B cell (primary cell): ENCODE measurements at regions not wholly inside any gene's neighbourhood (a gene's known extent, or its start where the extent isn't known, plus 50 kb on each side); places are given as distances from the start of the nearest gene placed in this dataset.
"Not testable (repeated sequence)": the region's sequence is repeated elsewhere in the genome, so short reads cannot be mapped to it uniquely, and the experiment has no call there.

Experiments used
- ATAC-seq: fragments of 200-7000 bp; cut with Tn5 transposase; one replicate; pipeline ENCODE4 v1.10.0; 2021; ENCODE audit warnings: low read depth, mild to moderate bottlenecking, moderate number of reproducible peaks, moderate library complexity
- CTCF ChIA-PET: fragments of 350-600 bp; sonication (Branson Sonifier 250); formaldehyde crosslinking; loops from one replicate; lab custom pipeline; 2021; ENCODE audit warnings: antibody characterized with exemption, inconsistent platforms; lab: Charles Lee
- POLR2A ChIA-PET: fragments of 350-600 bp; sonication (Branson Sonifier 250); formaldehyde crosslinking; loops from one replicate; lab custom pipeline; 2021; ENCODE audit warnings: antibody characterized with exemption; lab: Charles Lee
- DNase-seq: peaks from one replicate; pipeline ENCODE4 v3.0.0; 2013
- H2AFZ ChIP-seq: 2 replicates; pipeline ENCODE4 v1.6.1; 2012; ENCODE audit warnings: mild to moderate bottlenecking, low read depth, low read length; ENCODE audit not compliant: insufficient read depth, poor library complexity, severe bottlenecking
- H3K27ac ChIP-seq, 2 donors: 1 replicate in 1 of 2; 2 replicates in 1 of 2; pipeline ENCODE4 v1.5.1; 2012 to 2013; ENCODE audit warnings: low read length in 2 of 2, mild to moderate bottlenecking in 2 of 2, moderate library complexity in 1 of 2
- H3K27me3 ChIP-seq, 4 experiments: fragments of 200-600 bp in 1 of 4; sonication (generic) in 1 of 4; replicated peaks in 1 of 4; 1 replicate in 2 of 4; 2 replicates in 2 of 4; pipeline versions ENCODE4 v1.6.1 to v1.7.0; 2013 to 2016; ENCODE audit warnings: low read length in 3 of 4, mild to moderate bottlenecking in 2 of 4, mixed read lengths in 1 of 4, moderate library complexity in 1 of 4; ENCODE audit not compliant: insufficient read depth in 4 of 4, control insufficient read depth in 3 of 4; ENCODE audit errors: control extremely low read depth in 1 of 4
- H3K36me3 ChIP-seq, 2 experiments: replicated peaks in 1 of 2; 1 replicate in 1 of 2; 2 replicates in 1 of 2; pipeline versions ENCODE4 v1.6.1 to v1.7.1; 2013; ENCODE audit warnings: low read length in 1 of 2; ENCODE audit not compliant: insufficient read depth in 2 of 2, control insufficient read depth in 1 of 2; ENCODE audit errors: control extremely low read depth in 1 of 2, extremely low read depth in 1 of 2
- H3K4me1 ChIP-seq, 2 donors: fragments of 200-600 bp in 1 of 2; sonication (generic) in 1 of 2; 1 replicate in 1 of 2; 2 replicates in 1 of 2; pipeline versions ENCODE4 v1.5.1 to v1.6.1; 2013 to 2017; ENCODE audit warnings: low read length in 2 of 2; ENCODE audit not compliant: control insufficient read depth in 2 of 2, insufficient read depth in 2 of 2
- H3K4me2 ChIP-seq: replicated peaks from 2 replicates; pipeline ENCODE3; 2012; ENCODE audit warnings: mild to moderate bottlenecking, low read depth, low read length; ENCODE audit not compliant: poor library complexity, severe bottlenecking
- H3K4me3 ChIP-seq, 5 experiments: fragments of 200-600 bp in 1 of 5; sonication (generic) in 1 of 5; 1 replicate in 3 of 5; 2 replicates in 2 of 5; pipeline versions ENCODE4 v1.5.1 to v1.7.0; 2011 to 2016; ENCODE audit warnings: low read length in 4 of 5, mild to moderate bottlenecking in 4 of 5, low read depth in 2 of 5, control low read depth in 1 of 5, moderate library complexity in 1 of 5; ENCODE audit not compliant: insufficient read depth in 1 of 5; ENCODE audit errors: control extremely low read depth in 1 of 5, extremely low read depth in 1 of 5
- H3K79me2 ChIP-seq: fragments of 200-600 bp; sonication (generic); one replicate; pipeline ENCODE4 v1.6.0; 2016; ENCODE audit warnings: low read length; ENCODE audit not compliant: control insufficient read depth, insufficient read depth
- H3K9ac ChIP-seq: fragments of 200-600 bp; sonication (generic); 2 replicates; pipeline ENCODE4 v1.6.1; 2017; ENCODE audit warnings: mild to moderate bottlenecking, low read length, moderate library complexity
- H3K9me3 ChIP-seq, 3 donors: one replicate each; pipeline versions ENCODE4 v1.6.1 to v1.7.1; 2013; ENCODE audit warnings: low read length in 2 of 3; ENCODE audit not compliant: control insufficient read depth in 2 of 3, insufficient read depth in 1 of 3; ENCODE audit errors: control extremely low read depth in 1 of 3
- H4K20me1 ChIP-seq: 2 replicates; pipeline ENCODE4 v1.6.0; 2012; ENCODE audit warnings: mild to moderate bottlenecking, low read length; ENCODE audit not compliant: insufficient read depth, control insufficient read depth, poor library complexity, severe bottlenecking
- H3K27ac Mint-ChIP-seq: one replicate; pipeline ENCODE4 v1.8.0; 2021; ENCODE audit warnings: mixed read lengths
- H3K27me3 Mint-ChIP-seq: one replicate; pipeline ENCODE4 v1.8.0; 2021; ENCODE audit warnings: mixed read lengths
- H3K4me1 Mint-ChIP-seq: one replicate; pipeline ENCODE4 v1.8.0; 2021; ENCODE audit warnings: mixed read lengths
- H3K4me3 Mint-ChIP-seq: one replicate; pipeline ENCODE4 v1.8.0; 2021; ENCODE audit warnings: mixed read lengths
- H3K9me3 Mint-ChIP-seq: one replicate; pipeline ENCODE4 v1.8.0; 2022; ENCODE audit warnings: mixed read lengths; ENCODE audit not compliant: insufficient read depth
- WGBS: methylation state at CpG from one replicate; pipeline ENCODE4 v1.1.5; 2013; ENCODE audit warnings: missing lambda C conversion rate; ENCODE audit not compliant: insufficient coverage; 5-methylcytosine and 5-hydroxymethylcytosine counted together
- intact Hi-C: fragments of 100-400 bp; cut with micrococcal nuclease; formaldehyde crosslinking; loops from one replicate; pipeline ENCODE4 v1.10.0; 2022

DNA sequence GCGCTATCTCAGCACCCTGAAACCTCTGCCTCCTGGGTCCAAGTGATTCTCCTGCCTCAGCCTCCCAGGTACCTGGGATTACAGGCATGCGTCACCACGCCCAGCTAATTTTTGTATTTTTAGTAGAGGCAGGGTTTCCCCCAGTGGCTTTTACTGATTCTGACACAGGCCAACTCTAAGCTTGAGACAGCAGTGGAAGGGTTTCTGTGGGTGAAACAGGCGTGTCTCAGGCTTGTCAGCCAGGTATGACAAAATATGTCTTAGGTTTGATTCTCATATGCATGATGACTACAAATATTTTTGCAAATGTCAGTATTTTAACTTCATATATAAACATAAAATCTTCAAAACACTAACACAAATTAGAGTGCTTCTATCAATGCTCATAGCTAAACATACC lies 952.8 kb upstream of the CDH18 start:
- H3K4me1 ChIP-seq, H3K27ac Mint-ChIP-seq, H3K36me3 ChIP-seq, H3K9ac ChIP-seq, H3K4me3 Mint-ChIP-seq, H3K4me3 ChIP-seq, intact Hi-C loops, H4K20me1 ChIP-seq, H2AFZ ChIP-seq, CTCF ChIA-PET, ATAC-seq, POLR2A ChIA-PET, H3K9me3 ChIP-seq, H3K4me2 ChIP-seq, DNase-seq, H3K27me3 ChIP-seq, H3K27me3 Mint-ChIP-seq, H3K27ac ChIP-seq, H3K79me2 ChIP-seq, H3K4me1 Mint-ChIP-seq, H3K9me3 Mint-ChIP-seq: not testable (repeated sequence)
- WGBS: 20% methylated on average over 1 of the region's 4 CpGs

DNA sequence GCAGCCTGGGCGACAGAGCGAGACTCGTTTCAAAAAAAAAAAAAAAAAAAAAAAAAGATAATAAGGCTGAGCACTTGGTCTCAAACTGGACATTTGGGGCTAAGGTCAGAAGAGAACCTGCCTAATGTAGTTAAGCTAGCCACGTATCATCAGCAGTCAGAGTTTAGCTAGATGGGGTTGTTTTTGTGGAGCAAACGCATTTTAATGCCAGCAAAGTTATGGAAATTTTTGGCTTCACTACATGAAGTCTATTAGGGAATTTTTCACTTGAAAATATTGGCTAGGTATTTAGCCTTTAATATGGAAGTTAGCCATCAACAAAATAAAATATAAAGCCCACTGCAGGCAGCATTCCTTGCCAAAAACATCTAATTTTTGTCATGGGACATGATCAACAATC lies 902.9 kb upstream of the CDH18 start:
- H3K9ac ChIP-seq, CTCF ChIA-PET, H3K27ac Mint-ChIP-seq, H3K27me3 Mint-ChIP-seq, H3K36me3 ChIP-seq, H3K4me1 Mint-ChIP-seq, H2AFZ ChIP-seq, H3K27ac ChIP-seq, H3K4me3 Mint-ChIP-seq, H3K9me3 ChIP-seq, H3K79me2 ChIP-seq, H3K4me2 ChIP-seq, intact Hi-C loops, H3K4me3 ChIP-seq, H3K27me3 ChIP-seq, DNase-seq, POLR2A ChIA-PET, ATAC-seq, H4K20me1 ChIP-seq, H3K9me3 Mint-ChIP-seq, H3K4me1 ChIP-seq: not testable (repeated sequence)
- 60% methylated on average over 1 of the region's 5 CpGs for WGBS

DNA sequence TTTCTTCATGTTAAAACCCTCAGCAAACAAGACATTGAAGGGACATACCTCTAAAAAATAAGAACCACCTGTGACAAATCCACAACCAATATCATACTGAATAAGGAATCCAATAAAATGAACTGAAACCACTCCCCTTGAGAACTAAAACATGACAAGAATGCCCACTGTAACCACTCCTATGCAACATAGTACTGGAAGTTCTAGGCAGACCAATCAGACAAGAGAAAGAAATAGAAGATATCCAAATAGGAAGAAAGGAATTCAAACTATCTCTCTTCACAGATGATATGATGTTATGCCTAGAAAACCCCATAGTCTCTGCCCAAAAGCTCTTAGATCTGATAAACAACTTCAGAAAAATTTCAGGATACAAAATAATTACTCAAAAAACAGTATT lies 887.7 kb upstream of the CDH18 start:
- H3K4me2 ChIP-seq, H4K20me1 ChIP-seq, H3K27ac Mint-ChIP-seq, H3K27me3 Mint-ChIP-seq, H3K9me3 ChIP-seq, H3K79me2 ChIP-seq, POLR2A ChIA-PET, CTCF ChIA-PET, H3K9ac ChIP-seq, DNase-seq, H3K4me3 ChIP-seq, H3K27me3 ChIP-seq, H2AFZ ChIP-seq, H3K9me3 Mint-ChIP-seq, intact Hi-C loops, H3K4me1 ChIP-seq, ATAC-seq, H3K4me1 Mint-ChIP-seq, H3K4me3 Mint-ChIP-seq, H3K27ac ChIP-seq, H3K36me3 ChIP-seq: not testable (repeated sequence)

DNA sequence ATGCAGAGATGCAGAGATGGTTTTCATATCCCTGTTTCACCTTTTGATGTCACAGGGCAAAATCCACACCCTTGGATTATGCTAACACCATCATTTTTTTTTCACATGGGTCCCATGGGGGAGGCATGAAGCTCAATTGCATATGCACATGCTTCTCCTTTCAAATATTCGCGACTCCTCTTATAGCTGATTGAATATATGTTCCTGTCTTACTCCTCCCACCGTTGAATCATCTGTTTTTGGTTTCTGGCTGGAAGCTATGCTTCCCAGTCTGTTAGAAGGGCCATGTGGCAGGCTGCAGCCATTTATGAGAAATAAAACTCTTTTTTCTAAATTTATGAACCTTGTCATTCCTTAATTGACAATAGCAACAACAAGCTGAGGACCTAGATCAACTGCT lies 877.9 kb upstream of the CDH18 start:
- H3K27me3 ChIP-seq, CTCF ChIA-PET, H3K9ac ChIP-seq, H3K4me2 ChIP-seq, H3K4me1 Mint-ChIP-seq, H3K36me3 ChIP-seq, H2AFZ ChIP-seq, H3K79me2 ChIP-seq, H3K4me3 Mint-ChIP-seq, H3K4me3 ChIP-seq, ATAC-seq, intact Hi-C loops, H3K9me3 ChIP-seq, H3K4me1 ChIP-seq, H3K27ac ChIP-seq, DNase-seq, H3K27ac Mint-ChIP-seq, H4K20me1 ChIP-seq, H3K27me3 Mint-ChIP-seq, POLR2A ChIA-PET, H3K9me3 Mint-ChIP-seq: not testable (repeated sequence)
- no CpG with 5 or more reads among the region's 3 CpGs for WGBS
